Glomerular endothelial cell (primary cell): ENCODE measurements at regions not wholly inside any gene's neighbourhood (a gene's known extent, or its start where the extent isn't known, plus 50 kb on each side); places are given as distances from the start of the nearest gene placed in this dataset.
A peak's percentile ranks its signal among the peaks of the same experiment; 100 is the strongest.
"Not testable (repeated sequence)": the region's sequence is repeated elsewhere in the genome, so short reads cannot be mapped to it uniquely, and the experiment has no call there.

Experiments used
- DNase-seq: peaks from one replicate; pipeline ENCODE4 v3.0.0-alpha.2; 2011; ENCODE audit warnings: low read depth, low spot score; ENCODE audit errors: extremely low read depth

DNA sequence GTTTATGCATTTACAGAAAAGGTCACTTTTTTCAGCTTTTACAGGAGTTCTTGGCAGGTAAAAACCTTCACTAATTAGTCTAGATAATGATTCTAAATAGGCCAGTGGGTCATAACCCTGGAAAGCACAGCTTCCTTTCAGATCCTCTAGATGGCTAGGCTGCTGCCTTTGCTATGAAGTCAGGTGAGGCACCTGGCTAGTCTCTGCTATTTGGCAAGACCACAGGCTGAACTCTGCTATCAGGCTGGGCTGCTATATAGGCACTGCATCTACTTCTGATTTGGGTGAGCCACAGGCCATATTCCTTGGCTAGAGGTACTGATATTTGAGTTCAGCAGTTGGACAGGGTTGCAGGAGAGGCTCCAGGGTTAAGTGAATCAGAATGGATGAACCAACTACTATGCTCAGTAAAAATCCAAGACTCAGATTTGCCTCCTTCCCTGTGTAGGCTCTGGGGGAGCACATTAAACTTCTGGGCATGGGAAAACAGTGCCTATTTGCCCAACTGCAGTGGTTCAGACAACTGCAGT is 665.7 kb upstream of the TBL1XR1 start:
- DNase-seq: no peak

DNA sequence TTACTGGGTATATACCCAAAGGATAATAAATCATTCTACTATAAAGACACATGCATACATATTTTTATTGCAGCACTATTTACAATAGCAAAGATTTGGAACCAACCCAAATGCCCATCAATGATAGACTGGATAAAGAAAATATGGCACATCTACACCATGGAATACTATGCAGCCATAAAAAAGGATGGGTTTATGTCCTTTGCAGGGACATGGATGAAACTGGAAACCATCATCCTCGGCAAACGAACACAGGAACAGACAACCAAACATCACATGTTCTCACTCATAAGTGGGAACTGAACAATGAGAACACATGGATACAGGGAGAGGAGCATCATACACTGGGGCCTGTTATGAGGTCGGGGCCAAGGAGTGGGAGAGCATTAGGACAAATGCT is 665.0 kb upstream of the KCNMB2 start:
- DNase-seq: not testable (repeated sequence)

DNA sequence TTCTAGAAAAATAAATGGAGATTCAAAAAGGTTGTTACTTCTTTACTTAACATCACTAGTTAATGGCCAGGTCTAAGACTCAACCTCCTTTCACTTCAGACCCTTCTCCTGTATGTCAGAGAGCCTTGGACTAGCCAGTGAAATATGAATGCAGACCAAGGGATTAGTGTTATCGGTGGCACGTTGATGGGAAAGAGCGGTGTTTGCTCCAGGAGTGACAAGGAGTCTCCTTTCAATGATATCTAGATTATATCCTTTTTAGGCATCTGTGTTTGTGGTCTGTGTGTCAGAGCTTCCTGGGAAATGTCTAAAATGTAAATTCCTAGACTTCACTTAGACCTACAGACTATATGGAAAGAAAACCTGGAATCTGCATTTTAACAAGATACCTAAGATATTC is 658.0 kb upstream of the KCNMB2 start:
- no peak for DNase-seq

DNA sequence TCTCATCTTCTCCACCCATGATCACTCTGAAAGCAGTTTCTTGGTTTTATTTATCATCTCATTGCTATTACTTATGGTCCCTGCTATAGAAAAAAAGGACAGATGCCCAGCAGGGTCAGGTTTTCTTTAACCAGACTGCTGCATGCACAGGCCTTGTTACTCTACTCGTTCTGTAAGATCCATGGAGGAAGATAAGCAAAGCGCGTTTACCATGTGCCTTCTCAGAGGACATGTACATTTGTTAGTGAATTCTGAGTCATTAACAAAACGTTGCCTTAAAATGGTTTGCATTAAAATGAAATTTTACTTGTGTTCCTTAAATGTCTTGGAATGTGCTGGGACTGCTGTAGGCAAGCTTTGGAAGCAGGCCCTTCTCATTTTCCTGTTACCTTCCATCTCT is 657.3 kb upstream of the KCNMB2 start:
- DNase-seq: no peak

DNA sequence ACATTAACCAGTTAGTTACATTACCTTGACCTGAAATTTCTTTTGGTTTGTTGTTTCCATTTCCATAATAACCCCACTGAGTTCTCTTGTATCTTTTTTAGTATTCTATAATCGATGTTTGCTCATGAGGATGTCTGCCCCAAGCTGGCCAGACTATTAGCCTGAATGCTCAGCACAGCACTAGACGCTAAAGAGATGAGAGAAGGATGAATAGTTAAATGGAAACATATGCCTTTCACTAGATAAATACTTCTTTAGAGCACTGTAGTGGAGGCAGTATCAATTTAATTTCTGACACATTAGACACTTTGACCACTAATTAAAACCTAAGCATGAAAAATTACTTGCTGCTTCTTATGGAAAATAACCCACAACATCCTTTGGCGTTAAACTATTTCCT is 654.9 kb upstream of the KCNMB2 start:
- no peak for DNase-seq

DNA sequence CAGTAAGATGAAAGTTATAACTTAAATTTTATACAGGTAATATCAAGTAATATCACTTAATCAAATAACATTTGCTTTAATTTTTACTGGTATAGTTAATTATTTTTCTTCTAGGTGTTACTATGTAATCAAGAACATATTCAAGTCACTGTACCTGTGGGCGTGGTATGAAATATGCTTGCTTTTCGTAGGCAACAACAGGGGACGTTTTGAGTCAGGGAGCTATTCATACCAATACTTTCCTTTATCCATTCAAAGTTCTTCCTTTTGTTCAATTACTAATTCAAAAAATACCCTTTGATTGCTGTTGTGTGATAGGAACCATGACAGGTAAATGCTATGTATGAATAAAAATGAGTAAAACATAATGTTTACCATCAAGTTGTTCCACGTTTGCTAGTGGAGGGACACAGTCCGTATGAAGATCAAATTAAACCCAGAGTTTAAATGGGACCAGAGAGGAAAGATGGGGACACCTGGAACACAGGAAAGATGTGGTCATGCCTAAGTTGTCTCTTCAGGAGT is 654.0 kb upstream of the KCNMB2 start:
- no peak for DNase-seq

DNA sequence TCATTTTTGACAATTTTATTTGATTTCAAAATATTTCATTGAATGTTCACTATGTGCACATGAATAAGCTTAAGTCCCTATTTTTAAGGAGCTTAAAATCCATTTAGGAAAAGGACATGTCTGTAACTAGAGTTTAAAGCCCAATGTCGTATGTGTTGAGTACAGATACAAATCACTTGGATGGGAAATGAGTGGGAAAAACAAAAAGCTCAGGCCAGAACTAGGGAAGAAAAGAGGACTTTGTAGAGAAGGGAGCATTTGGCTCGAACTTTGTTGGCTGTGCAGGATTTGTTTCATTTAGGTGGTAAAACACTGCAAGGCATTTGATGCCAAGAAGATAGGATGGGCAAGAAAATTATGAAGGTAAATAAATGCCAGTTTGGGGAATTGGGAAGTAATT is 653.1 kb upstream of the KCNMB2 start:
- no peak for DNase-seq

DNA sequence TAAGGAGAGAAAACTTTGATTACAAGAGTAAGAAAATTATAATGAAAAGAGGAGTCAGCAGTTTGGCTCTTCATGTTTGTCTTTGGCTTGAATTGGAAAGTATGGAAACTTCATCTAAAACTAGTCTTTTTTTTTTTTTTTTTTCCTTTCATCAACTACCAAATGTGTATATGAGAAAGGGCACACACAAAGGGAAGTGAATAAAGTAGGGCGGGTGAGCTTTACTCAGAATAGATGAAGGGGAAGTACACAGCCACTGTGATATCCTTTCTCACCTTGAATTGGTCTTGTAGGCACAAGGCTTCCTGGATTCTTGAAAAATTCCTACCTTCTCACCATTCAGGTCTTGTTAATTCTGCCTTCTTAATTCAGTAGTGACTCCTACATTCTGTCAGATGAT is 652.3 kb upstream of the KCNMB2 start:
- no peak for DNase-seq

DNA sequence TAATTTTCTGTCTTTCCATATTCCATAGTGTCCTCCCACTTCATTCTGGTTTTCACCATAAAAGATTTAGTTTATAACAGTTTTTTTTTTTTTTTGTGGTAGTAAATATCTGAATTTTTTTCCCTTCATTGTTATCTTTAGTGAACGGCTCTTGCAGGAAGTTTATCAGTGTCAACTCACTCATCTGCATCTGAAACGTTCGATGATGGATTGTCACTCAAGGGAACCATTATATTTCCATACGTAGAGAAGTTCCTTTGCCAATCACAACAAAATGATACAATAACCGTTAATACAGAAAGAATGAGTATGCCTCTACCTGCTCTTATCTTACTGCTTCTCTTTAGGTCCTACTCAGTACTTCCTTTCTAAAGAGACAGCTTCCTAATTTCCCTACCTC is 651.2 kb upstream of the KCNMB2 start:
- no peak for DNase-seq

DNA sequence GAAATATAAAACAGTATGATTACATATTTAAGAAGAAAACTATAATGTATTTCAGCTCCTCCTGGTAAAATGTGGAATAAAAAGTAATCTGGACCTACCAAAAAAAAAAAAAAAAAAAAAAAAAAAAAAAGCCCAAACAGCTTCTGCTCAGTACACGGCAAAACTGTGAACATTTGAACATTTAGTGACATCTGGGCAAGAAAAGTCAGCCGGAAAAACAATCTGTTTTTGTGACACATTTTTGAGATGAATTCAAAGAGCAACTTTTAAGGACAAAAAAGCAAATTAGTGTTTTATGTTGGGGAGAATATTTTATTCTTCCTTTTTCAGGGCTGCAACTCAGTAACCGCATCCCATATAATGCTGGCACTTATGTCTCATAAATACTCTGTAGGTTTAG is 649.7 kb upstream of the KCNMB2 start:
- no peak for DNase-seq

DNA sequence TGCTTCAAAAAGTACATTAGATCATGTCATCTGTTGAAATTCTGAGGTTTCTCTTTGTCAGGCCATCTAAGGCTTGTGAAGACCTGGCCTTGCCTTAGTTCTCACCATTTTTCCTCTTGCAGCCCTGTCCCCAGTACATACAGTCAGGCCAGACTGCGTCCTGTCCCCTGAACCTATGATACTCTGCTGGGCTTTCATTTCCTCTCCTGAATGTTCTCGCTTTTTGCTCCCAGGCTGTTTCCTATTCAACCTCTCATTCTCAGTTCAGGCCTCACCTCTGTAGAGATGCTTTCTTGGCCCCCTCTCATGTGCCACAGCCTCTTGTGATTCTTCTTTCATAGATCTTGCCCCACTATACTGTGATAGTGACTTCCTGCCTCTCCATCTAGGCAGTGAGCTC is 648.8 kb upstream of the KCNMB2 start:
- no peak for DNase-seq

DNA sequence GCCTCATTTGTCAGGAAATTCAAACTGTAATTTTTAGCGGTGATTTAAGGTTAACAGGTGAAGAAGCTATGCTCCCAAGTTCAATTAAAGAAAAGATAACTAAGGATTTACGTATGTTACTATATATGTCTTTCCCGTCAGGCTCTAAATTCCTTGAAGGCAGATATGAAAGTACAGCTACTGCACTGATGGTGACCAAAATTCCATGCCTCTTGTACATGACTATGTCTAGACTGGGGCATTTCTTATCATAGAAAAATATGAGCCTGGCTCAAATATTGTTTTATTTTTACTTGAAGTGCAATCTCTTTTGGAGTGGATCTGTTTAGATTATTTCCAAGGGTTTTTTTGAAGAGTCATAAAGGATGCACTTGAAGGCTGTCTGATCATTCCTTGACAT is 647.1 kb upstream of the KCNMB2 start:
- no peak for DNase-seq

DNA sequence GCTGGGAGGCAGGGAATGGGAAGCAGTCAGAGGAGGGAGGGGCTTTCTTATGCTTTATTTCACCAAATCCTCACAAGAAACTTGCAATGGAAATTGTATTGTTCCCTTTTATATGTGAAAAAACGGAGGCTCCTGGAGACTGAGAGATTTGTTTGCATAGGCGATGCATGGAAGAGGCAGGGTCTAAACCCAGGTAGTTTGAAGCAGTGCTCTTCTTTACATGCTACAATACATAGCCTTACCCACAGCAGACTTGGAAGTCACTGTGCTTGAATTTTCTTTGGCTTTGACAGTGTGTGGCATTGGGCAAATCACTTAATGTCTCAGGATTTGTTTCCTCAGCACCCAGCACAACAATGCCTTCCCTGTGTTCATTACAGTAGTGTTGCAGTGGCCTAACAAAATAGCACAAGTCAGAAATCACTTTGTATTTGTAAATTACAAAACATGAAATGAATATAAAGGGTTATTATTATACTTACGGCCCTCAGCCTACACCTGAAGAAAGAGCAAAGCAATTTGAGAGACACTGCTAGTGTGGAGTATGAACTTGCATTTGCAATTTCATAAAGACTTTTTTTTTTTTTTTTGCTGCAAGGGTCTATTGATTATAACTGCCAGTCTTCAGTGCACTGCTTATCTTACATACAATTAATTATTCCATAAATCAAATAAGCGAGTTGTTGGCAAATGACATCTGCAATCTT is 646.4 kb upstream of the KCNMB2 start:
- no peak for DNase-seq

DNA sequence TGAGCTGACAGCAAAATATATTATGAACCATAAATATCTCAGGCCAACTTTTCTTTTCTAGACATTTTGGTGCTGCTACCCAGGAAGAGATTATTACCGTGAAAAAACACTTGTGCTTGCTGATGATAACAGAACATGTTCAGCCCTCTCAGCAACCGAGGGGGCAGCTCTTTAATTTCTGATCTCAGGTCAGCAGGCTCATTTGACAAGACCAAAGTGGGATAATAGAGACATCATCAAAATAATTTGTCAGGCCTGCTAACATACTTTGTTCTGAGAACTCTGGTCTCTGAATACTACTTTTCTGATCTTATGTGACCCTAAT is 645.9 kb upstream of the KCNMB2 start:
- DNase-seq: no peak

DNA sequence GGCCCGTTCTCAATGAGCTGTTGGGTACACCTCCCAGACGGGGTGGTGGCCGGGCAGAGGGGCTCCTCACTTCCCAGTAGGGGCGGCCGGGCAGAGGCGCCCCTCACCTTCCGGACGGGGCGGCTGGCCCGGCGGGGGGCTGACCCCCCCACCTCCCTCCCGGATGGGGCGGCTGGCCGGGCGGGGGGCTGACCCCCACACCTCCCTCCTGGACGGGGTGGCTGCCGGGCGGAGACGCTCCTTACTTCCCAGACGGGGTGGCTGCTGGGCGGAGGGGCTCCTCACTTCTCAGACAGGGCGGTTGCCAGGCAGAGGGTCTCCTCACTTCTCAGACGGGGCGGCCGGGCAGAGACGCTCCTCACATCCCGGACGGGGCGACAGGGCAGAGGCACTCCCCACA is 644.7 kb upstream of the KCNMB2 start:
- DNase-seq: not testable (repeated sequence)

DNA sequence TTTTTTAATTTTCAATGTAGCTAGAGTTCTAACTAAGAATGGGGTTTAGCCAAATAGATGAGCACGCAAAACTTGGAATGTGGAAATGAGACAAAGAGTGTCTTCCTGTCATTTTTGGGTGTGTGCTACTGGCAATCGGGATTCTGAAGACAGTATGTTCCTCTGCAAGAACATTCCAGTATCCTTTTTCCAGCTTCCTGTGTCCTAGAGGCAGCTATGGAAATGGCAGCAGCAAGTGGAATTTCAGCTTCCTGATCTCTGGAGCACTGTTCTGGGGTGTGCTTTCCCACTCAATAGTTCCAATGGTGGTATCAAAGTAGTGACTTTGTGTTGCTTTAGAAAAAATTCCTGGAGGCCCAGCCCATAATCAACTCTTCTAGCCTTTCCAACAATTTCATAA is 642.9 kb upstream of the KCNMB2 start:
- no peak for DNase-seq

DNA sequence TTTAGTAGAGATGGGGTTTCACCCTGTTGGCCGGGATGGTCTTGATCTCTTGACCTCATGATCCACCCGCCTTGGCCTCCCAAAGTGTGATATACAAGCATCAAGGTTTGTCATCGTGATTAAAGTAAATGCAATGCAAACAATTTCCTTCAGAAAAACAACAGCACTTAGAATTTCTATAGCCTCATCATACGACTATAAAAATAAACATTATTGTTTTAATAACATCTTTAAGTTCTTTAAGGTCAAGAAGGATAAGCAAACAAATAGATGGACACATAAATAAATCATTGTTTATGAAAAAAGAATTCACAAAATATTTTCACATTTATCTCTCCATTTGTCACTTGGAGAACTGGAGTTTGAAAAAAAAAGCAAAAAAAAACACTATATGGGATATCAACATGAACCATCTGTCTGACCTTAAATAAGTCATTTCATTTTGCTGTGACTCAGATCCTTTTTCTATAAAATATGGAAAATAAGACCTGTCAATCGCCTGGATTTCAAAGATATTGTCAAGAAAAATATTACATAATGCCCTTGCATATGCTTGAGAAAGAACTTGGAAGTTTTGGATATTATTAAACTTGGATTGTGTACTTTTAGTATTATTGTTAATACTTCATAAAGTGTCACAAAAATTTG is 642.0 kb upstream of the KCNMB2 start:
- DNase-seq: peak; percentile 70

DNA sequence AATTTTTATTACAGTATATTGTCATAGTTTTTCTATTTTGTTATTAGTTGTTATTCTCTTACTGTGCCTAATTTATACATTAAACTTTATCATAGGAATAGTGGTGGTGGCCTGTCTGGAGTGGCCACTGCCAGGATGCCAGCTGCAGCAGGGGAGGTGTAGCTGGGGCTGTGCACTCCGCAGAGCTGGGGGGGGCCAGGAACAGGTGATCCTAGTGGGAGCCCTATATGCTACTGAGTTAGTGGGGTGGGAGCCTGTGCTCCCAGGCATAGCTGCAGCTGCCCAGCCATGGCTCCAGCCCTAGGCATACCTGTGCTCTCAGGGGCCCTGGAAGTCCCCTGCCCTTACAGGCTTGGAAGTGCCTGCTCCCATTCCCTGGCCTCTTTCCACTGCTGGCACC is 638.1 kb upstream of the KCNMB2 start:
- no peak for DNase-seq

DNA sequence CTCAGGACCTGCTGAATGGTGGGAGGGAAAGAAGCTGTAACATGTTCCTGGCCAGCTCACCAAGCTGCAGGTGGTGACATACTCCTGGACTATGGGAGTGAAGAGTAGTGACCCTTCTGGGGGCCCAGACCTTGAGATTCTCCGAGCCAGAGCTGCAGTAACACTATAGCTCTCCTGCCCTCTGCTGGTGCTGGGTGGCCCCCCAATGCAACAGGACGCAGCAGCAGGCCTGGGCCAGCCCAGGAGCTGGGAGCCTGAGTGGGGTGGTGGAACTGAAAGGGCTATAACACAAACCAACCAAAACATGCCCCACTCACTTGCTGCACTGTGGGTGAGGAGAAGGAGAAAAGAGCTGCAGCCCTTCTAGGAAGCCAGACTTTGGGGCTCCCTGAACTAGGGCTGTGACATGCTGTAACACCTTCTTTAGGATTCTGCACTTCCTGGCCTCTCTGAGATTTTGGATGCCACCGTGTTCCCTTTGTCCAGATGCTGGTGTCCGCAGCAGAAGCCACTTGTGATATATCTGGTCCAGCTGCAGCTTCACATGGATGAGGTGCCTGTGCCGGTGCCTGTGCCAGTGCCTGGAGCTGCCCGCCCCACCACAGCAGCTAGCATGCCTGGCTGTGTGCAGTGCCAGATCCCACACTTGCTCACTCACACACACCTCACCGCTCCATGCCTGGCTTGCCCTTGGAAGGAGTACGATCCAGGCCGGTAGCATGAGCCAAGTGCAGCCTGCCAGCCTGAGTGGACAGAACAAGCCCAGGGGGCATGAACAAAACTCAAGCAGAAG is 636.8 kb upstream of the KCNMB2 start:
- DNase-seq: no peak

DNA sequence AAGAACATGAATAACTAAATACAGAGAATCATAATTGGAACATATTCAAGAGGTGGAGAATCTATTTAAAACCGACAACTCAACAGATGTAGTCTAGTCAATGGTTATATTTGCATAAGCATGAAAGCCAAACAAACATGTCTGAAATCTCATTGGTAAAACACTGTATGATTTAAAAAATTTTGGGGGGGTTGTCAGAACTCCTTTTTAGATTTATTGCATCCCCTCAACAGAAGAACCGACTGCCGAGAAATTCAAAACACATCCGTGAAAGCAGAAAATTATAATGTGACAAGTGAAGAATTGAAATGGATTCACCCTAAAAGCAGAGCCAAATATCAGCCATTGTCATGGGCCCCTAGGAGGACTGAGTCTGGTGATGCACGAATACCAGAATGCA is 633.4 kb upstream of the KCNMB2 start:
- no peak for DNase-seq

DNA sequence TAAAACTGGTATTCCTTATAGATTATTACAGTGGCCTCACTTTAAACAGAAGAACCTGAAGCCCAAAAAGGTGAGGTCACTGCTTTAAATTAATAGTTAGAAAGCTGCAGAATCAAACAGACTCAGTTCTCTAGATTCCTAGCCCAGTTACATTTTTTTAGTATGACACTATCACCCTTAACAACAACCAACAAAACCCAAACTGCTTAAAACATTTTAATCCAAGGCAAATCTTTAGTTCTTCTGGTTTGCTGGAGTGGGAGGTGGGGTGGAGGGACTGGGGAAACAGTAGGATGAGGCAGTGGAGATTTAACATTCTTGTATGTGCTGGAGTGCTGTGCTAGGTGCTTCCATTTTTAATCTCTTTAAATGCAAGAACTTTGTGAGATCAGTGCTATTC is 631.6 kb upstream of the KCNMB2 start:
- DNase-seq: no peak
